ENCODE measurements at regions not wholly inside any gene's neighbourhood (a gene's known extent, or its start where the extent isn't known, plus 50 kb on each side); places are given as distances from the start of the nearest gene placed in this dataset.

DNA sequence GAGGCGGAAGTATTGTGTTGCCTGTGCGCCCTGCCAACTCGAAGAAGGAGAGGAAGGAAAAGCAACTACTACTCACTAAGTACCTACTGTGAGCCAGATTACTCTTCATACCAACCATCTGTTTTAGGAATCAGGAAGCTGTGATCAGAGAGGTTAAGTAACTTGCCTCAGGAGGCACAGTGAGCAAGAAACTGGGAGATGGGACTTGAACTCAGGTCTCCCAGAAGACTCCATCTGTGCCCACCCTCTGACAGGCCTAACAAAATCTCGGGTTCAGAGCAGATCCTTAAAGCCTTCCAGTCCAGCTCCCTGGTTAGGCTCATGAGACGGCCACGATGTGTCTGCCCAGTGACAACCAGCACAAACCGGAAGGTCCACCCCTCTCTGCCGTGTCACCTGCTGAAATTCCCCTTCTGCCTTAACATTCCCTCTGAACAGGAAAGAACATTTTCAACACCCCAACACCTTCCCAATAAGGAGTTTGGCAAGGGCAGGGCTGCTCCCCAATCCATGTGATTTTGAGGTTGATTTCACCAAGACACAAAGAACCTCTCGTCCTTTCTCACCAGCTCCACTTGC lies 230.1 kb downstream of the TOMM20 start:
- TF ChIP-seq RAD21 (conservative IDR thresholded peaks at IDR 0.05): no peak
- TF ChIP-seq SMC3 (conservative IDR thresholded peaks at IDR 0.05; ENCODE audit: poor library complexity): no peak

Data from neural cell (in vitro differentiated cells).